B cell (primary cell): ENCODE measurements at regions not wholly inside any gene's neighbourhood (a gene's known extent, or its start where the extent isn't known, plus 50 kb on each side); places are given as distances from the start of the nearest gene placed in this dataset.
"Not testable (repeated sequence)": the region's sequence is repeated elsewhere in the genome, so short reads cannot be mapped to it uniquely, and the experiment has no call there.

Experiments used
- ATAC-seq: fragments of 200-7000 bp; cut with Tn5 transposase; one replicate; pipeline ENCODE4 v1.10.0; 2021; ENCODE audit warnings: low read depth, mild to moderate bottlenecking, moderate number of reproducible peaks, moderate library complexity
- CTCF ChIA-PET: fragments of 350-600 bp; sonication (Branson Sonifier 250); formaldehyde crosslinking; loops from one replicate; lab custom pipeline; 2021; ENCODE audit warnings: antibody characterized with exemption, inconsistent platforms; lab: Charles Lee
- POLR2A ChIA-PET: fragments of 350-600 bp; sonication (Branson Sonifier 250); formaldehyde crosslinking; loops from one replicate; lab custom pipeline; 2021; ENCODE audit warnings: antibody characterized with exemption; lab: Charles Lee
- DNase-seq: peaks from one replicate; pipeline ENCODE4 v3.0.0; 2013
- H2AFZ ChIP-seq: 2 replicates; pipeline ENCODE4 v1.6.1; 2012; ENCODE audit warnings: mild to moderate bottlenecking, low read depth, low read length; ENCODE audit not compliant: insufficient read depth, poor library complexity, severe bottlenecking
- H3K27ac ChIP-seq, 2 donors: 1 replicate in 1 of 2; 2 replicates in 1 of 2; pipeline ENCODE4 v1.5.1; 2012 to 2013; ENCODE audit warnings: low read length in 2 of 2, mild to moderate bottlenecking in 2 of 2, moderate library complexity in 1 of 2
- H3K27me3 ChIP-seq, 4 experiments: fragments of 200-600 bp in 1 of 4; sonication (generic) in 1 of 4; replicated peaks in 1 of 4; 1 replicate in 2 of 4; 2 replicates in 2 of 4; pipeline versions ENCODE4 v1.6.1 to v1.7.0; 2013 to 2016; ENCODE audit warnings: low read length in 3 of 4, mild to moderate bottlenecking in 2 of 4, mixed read lengths in 1 of 4, moderate library complexity in 1 of 4; ENCODE audit not compliant: insufficient read depth in 4 of 4, control insufficient read depth in 3 of 4; ENCODE audit errors: control extremely low read depth in 1 of 4
- H3K36me3 ChIP-seq, 2 experiments: replicated peaks in 1 of 2; 1 replicate in 1 of 2; 2 replicates in 1 of 2; pipeline versions ENCODE4 v1.6.1 to v1.7.1; 2013; ENCODE audit warnings: low read length in 1 of 2; ENCODE audit not compliant: insufficient read depth in 2 of 2, control insufficient read depth in 1 of 2; ENCODE audit errors: control extremely low read depth in 1 of 2, extremely low read depth in 1 of 2
- H3K4me1 ChIP-seq, 2 donors: fragments of 200-600 bp in 1 of 2; sonication (generic) in 1 of 2; 1 replicate in 1 of 2; 2 replicates in 1 of 2; pipeline versions ENCODE4 v1.5.1 to v1.6.1; 2013 to 2017; ENCODE audit warnings: low read length in 2 of 2; ENCODE audit not compliant: control insufficient read depth in 2 of 2, insufficient read depth in 2 of 2
- H3K4me2 ChIP-seq: replicated peaks from 2 replicates; pipeline ENCODE3; 2012; ENCODE audit warnings: mild to moderate bottlenecking, low read depth, low read length; ENCODE audit not compliant: poor library complexity, severe bottlenecking
- H3K4me3 ChIP-seq, 5 experiments: fragments of 200-600 bp in 1 of 5; sonication (generic) in 1 of 5; 1 replicate in 3 of 5; 2 replicates in 2 of 5; pipeline versions ENCODE4 v1.5.1 to v1.7.0; 2011 to 2016; ENCODE audit warnings: low read length in 4 of 5, mild to moderate bottlenecking in 4 of 5, low read depth in 2 of 5, control low read depth in 1 of 5, moderate library complexity in 1 of 5; ENCODE audit not compliant: insufficient read depth in 1 of 5; ENCODE audit errors: control extremely low read depth in 1 of 5, extremely low read depth in 1 of 5
- H3K79me2 ChIP-seq: fragments of 200-600 bp; sonication (generic); one replicate; pipeline ENCODE4 v1.6.0; 2016; ENCODE audit warnings: low read length; ENCODE audit not compliant: control insufficient read depth, insufficient read depth
- H3K9ac ChIP-seq: fragments of 200-600 bp; sonication (generic); 2 replicates; pipeline ENCODE4 v1.6.1; 2017; ENCODE audit warnings: mild to moderate bottlenecking, low read length, moderate library complexity
- H3K9me3 ChIP-seq, 3 donors: one replicate each; pipeline versions ENCODE4 v1.6.1 to v1.7.1; 2013; ENCODE audit warnings: low read length in 2 of 3; ENCODE audit not compliant: control insufficient read depth in 2 of 3, insufficient read depth in 1 of 3; ENCODE audit errors: control extremely low read depth in 1 of 3
- H4K20me1 ChIP-seq: 2 replicates; pipeline ENCODE4 v1.6.0; 2012; ENCODE audit warnings: mild to moderate bottlenecking, low read length; ENCODE audit not compliant: insufficient read depth, control insufficient read depth, poor library complexity, severe bottlenecking
- H3K27ac Mint-ChIP-seq: one replicate; pipeline ENCODE4 v1.8.0; 2021; ENCODE audit warnings: mixed read lengths
- H3K27me3 Mint-ChIP-seq: one replicate; pipeline ENCODE4 v1.8.0; 2021; ENCODE audit warnings: mixed read lengths
- H3K4me1 Mint-ChIP-seq: one replicate; pipeline ENCODE4 v1.8.0; 2021; ENCODE audit warnings: mixed read lengths
- H3K4me3 Mint-ChIP-seq: one replicate; pipeline ENCODE4 v1.8.0; 2021; ENCODE audit warnings: mixed read lengths
- H3K9me3 Mint-ChIP-seq: one replicate; pipeline ENCODE4 v1.8.0; 2022; ENCODE audit warnings: mixed read lengths; ENCODE audit not compliant: insufficient read depth
- CTCF ChIP-seq: fragments of 200-600 bp; IDR thresholded peaks from one replicate; pipeline ENCODE4 v1.8.0; 2022; ENCODE audit warnings: antibody characterized with exemption, mild to moderate bottlenecking
- EZH2 ChIP-seq: IDR thresholded peaks from 2 replicates; pipeline ENCODE4 v1.6.1; 2012; ENCODE audit warnings: borderline replicate concordance, low read depth, mild to moderate bottlenecking, moderate library complexity, low read length; ENCODE audit not compliant: insufficient read depth, poor library complexity, severe bottlenecking
- WGBS: methylation state at CpG from one replicate; pipeline ENCODE4 v1.1.5; 2013; ENCODE audit warnings: missing lambda C conversion rate; ENCODE audit not compliant: insufficient coverage; 5-methylcytosine and 5-hydroxymethylcytosine counted together
- intact Hi-C: fragments of 100-400 bp; cut with micrococcal nuclease; formaldehyde crosslinking; loops from one replicate; pipeline ENCODE4 v1.10.0; 2022

- H3K9me3 ChIP-seq = peaks cover 0 to 5% (median 0%) of the 10 kb centered on the region in 3 donors
- no peaks in the 10 kb centered on the region for H3K4me1 Mint-ChIP-seq
- no peak overlapping the region for H2AFZ ChIP-seq
- H3K79me2 ChIP-seq = no peaks in the 10 kb centered on the region
- H3K27me3 ChIP-seq = no peaks in the 10 kb centered on the region
- no peaks in the 10 kb centered on the region for H3K36me3 ChIP-seq
- ATAC-seq = no peak
- TF ChIP-seq EZH2 (no peak), CTCF (no peak)
- no peak overlapping the region for H3K4me3 Mint-ChIP-seq
- intact Hi-C loops = no loop called here
- peaks cover 3% of the 10 kb centered on the region for H3K9me3 Mint-ChIP-seq
- 54% methylated on average over 2 of the region's 2 CpGs for WGBS
- POLR2A ChIA-PET = no interaction called here
- no peak overlapping the region for H3K27ac ChIP-seq
- H3K4me1 ChIP-seq = no peaks in the 10 kb centered on the region
- no peaks in the 10 kb centered on the region for H3K27me3 Mint-ChIP-seq
- no peaks in the 10 kb centered on the region for H4K20me1 ChIP-seq
- DNase-seq = no peak
- no peak overlapping the region for H3K4me2 ChIP-seq
- no peak overlapping the region for H3K4me3 ChIP-seq
- H3K9ac ChIP-seq = no peak overlapping the region
- CTCF ChIA-PET = no interaction called here
- no peak overlapping the region for H3K27ac Mint-ChIP-seq
These were observed 237.5 kb upstream of the ANXA10 start for GRCh38 chr4:167854881-167855280.

GRCh38 chr4:167858127-167858526 is 234.2 kb upstream of the ANXA10 start:
- H2AFZ ChIP-seq, H3K79me2 ChIP-seq, H3K27ac Mint-ChIP-seq, H3K4me2 ChIP-seq, DNase-seq, H3K4me3 ChIP-seq, H3K9me3 ChIP-seq, H3K27me3 Mint-ChIP-seq, H3K36me3 ChIP-seq, H4K20me1 ChIP-seq, H3K4me3 Mint-ChIP-seq, POLR2A ChIA-PET, intact Hi-C loops, H3K4me1 Mint-ChIP-seq, CTCF ChIA-PET, H3K4me1 ChIP-seq, H3K9ac ChIP-seq, H3K27ac ChIP-seq, H3K27me3 ChIP-seq, H3K9me3 Mint-ChIP-seq, ATAC-seq: not testable (repeated sequence)
- 96% methylated on average over 11 of the region's 15 CpGs for WGBS
